ENCODE measurements at regions not wholly inside any gene's neighbourhood (a gene's known extent, or its start where the extent isn't known, plus 50 kb on each side); places are given as distances from the start of the nearest gene placed in this dataset.

DNA sequence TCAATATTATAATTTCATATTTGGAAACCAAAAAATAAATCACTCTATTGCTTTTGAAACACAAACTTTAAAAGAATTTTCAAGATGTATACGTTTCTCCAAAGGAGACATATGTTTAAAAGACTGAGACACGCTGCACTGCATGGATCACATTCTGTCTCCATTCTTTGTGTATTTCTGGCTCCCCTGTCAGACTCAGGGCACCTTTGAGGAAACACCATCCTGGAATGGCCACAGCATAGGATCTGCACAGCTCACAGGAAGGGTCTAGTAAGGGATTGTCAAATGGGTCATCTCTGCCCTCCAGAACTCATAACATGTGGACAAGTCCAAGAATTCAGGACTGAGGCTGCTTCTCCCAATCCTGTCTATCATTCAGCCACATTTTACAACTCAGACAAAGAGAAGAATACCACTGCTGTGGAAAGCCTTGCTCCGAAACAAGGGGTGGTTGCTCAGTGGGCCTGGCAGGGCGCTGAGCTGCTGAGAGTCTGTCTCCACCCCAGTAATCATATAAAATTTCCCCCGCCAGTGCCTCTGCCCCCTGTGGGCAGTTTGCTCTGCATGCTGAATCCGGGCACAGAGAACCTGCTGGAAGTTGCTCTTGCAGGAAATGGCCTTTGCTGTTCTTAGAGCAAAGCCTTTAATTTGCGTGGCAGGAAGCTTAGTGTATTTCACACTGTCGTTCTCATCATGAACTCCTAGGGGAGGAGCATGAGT lies 85.3 kb upstream of the KLHL29 start:
- H3K9me3 ChIP-seq (ENCODE audit: control insufficient read depth, low read length) = no peaks in the 10 kb centered on the region
- WGBS, 2 experiments (ENCODE audit: insufficient coverage in 2 of 2) = 77 to 87% methylated on average over 5 to 7 of the region's 8 CpGs
- no peak overlapping the region for H3K4me3 ChIP-seq (ENCODE audit: extremely low read depth, insufficient read depth, low read length, poor library complexity, severe bottlenecking)
- no peaks in the 10 kb centered on the region for H3K36me3 ChIP-seq (ENCODE audit: control insufficient read depth, insufficient read depth, low read length)
- no peaks in the 10 kb centered on the region for H3K4me1 ChIP-seq (ENCODE audit: control insufficient read depth, insufficient read depth, low read length, poor library complexity, severe bottlenecking)
- no peak overlapping the region for H3K27ac ChIP-seq (ENCODE audit: low read depth, low read length, severe bottlenecking)

GRCh38 chr2:23301136-23301535 lies 83.8 kb upstream of the KLHL29 start:
- no peak overlapping the region for H3K27ac ChIP-seq (ENCODE audit: low read depth, low read length, severe bottlenecking)

DNA sequence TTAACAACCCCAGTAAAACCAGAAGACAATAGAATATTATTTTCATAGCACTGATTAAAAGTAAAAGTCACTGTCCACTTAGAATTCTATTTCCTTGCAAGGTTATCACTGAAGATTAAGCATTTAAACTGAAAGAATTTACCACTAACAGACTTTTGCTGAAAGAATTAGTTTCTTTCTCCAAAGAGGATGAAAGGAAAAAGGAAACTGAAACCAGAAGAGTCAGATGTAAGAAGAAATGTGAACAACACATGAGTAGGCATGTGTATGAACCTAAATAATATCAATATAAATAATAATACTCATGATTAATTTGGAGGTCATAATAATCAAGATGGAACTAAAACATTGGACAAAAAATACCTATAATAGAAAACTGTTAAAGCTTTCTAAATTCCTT lies 82.4 kb upstream of the KLHL29 start:
- H3K4me1 ChIP-seq (ENCODE audit: control insufficient read depth, insufficient read depth, low read length, poor library complexity, severe bottlenecking) = no peaks in the 10 kb centered on the region
- H3K4me3 ChIP-seq (ENCODE audit: extremely low read depth, insufficient read depth, low read length, poor library complexity, severe bottlenecking) = no peak overlapping the region
- H3K9me3 ChIP-seq (ENCODE audit: control insufficient read depth, low read length) = no peaks in the 10 kb centered on the region
- no peaks in the 10 kb centered on the region for H3K36me3 ChIP-seq (ENCODE audit: control insufficient read depth, insufficient read depth, low read length)
- no peak overlapping the region for H3K27ac ChIP-seq (ENCODE audit: low read depth, low read length, severe bottlenecking)

More at GRCh38 chr2:23301136-23301535, 83.8 kb upstream of the KLHL29 start:
- Histone ChIP-seq H3K4me1 (ENCODE audit: control insufficient read depth, insufficient read depth, low read length, poor library complexity, severe bottlenecking) (no peaks in the 10 kb centered on the region), H3K9me3 (ENCODE audit: control insufficient read depth, low read length) (no peaks in the 10 kb centered on the region), H3K36me3 (ENCODE audit: control insufficient read depth, insufficient read depth, low read length) (no peaks in the 10 kb centered on the region), H3K4me3 (ENCODE audit: extremely low read depth, insufficient read depth, low read length, poor library complexity, severe bottlenecking) (no peak overlapping the region)

GRCh38 chr2:23306401-23306800 lies 78.6 kb upstream of the KLHL29 start:
- Histone ChIP-seq H3K27ac (ENCODE audit: low read depth, low read length, severe bottlenecking) (no peak overlapping the region), H3K36me3 (ENCODE audit: control insufficient read depth, insufficient read depth, low read length) (no peaks in the 10 kb centered on the region), H3K4me1 (ENCODE audit: control insufficient read depth, insufficient read depth, low read length, poor library complexity, severe bottlenecking) (no peaks in the 10 kb centered on the region), H3K9me3 (ENCODE audit: control insufficient read depth, low read length) (no peaks in the 10 kb centered on the region), H3K4me3 (ENCODE audit: extremely low read depth, insufficient read depth, low read length, poor library complexity, severe bottlenecking) (no peak overlapping the region)
- 85 to 90% methylated on average over 8 to 9 of the region's 9 CpGs for WGBS, 2 experiments (ENCODE audit: insufficient coverage in 2 of 2)

- H3K4me3 ChIP-seq (ENCODE audit: extremely low read depth, insufficient read depth, low read length, poor library complexity, severe bottlenecking) = no peak overlapping the region
- no CpG with 5 or more reads among the region's 1 CpG for WGBS, 2 experiments (ENCODE audit: insufficient coverage in 2 of 2)
- no peaks in the 10 kb centered on the region for H3K9me3 ChIP-seq (ENCODE audit: control insufficient read depth, low read length)
These were observed 73.8 kb upstream of the KLHL29 start for GRCh38 chr2:23311186-23311585.

DNA sequence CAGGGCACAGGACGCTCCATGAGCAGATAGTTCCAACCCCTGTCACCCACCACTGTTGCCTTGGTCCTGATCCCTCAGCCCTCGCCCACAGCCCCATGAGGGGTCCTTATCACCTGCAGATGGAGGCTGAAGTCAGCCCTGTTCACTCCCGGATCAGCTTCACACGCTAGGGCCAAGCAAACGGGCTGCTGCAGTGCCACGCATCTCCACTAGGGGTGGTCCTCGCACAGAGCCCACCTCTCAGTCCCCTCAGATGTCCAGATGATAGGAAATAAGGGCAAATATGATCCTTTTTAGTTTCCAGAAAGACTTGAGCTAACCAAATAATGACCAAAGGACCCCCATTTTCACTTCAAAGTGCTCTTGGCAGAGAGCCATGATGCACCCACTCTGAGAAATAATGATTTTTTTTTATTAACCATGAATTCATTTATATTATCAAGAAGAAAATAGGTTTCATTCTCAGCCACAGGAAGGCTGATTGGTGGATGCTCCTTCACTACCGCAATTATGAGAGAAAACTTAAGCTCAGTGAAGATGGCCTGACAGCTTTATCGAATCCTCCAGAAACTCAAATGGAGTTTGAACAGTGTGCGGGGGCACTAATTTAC lies 71.9 kb upstream of the KLHL29 start:
- H3K4me1 ChIP-seq (ENCODE audit: control insufficient read depth, insufficient read depth, low read length, poor library complexity, severe bottlenecking) = no peaks in the 10 kb centered on the region
- H3K27ac ChIP-seq (ENCODE audit: low read depth, low read length, severe bottlenecking) = no peak overlapping the region
- H3K9me3 ChIP-seq (ENCODE audit: control insufficient read depth, low read length) = no peaks in the 10 kb centered on the region
- H3K36me3 ChIP-seq (ENCODE audit: control insufficient read depth, insufficient read depth, low read length) = no peaks in the 10 kb centered on the region
- 59 to 67% methylated on average over 7 to 8 of the region's 10 CpGs for WGBS, 2 experiments (ENCODE audit: insufficient coverage in 2 of 2)
- no peak overlapping the region for H3K4me3 ChIP-seq (ENCODE audit: extremely low read depth, insufficient read depth, low read length, poor library complexity, severe bottlenecking)

More at GRCh38 chr2:23311186-23311585, 73.8 kb upstream of the KLHL29 start:
- H3K36me3 ChIP-seq (ENCODE audit: control insufficient read depth, insufficient read depth, low read length) = no peaks in the 10 kb centered on the region
- H3K27ac ChIP-seq (ENCODE audit: low read depth, low read length, severe bottlenecking) = no peak overlapping the region
- no peaks in the 10 kb centered on the region for H3K4me1 ChIP-seq (ENCODE audit: control insufficient read depth, insufficient read depth, low read length, poor library complexity, severe bottlenecking)

GRCh38 chr2:23314687-23315086 lies 70.3 kb upstream of the KLHL29 start:
- Histone ChIP-seq H3K9me3 (ENCODE audit: control insufficient read depth, low read length) (no peaks in the 10 kb centered on the region), H3K4me1 (ENCODE audit: control insufficient read depth, insufficient read depth, low read length, poor library complexity, severe bottlenecking) (no peaks in the 10 kb centered on the region), H3K27ac (ENCODE audit: low read depth, low read length, severe bottlenecking) (no peak overlapping the region), H3K4me3 (ENCODE audit: extremely low read depth, insufficient read depth, low read length, poor library complexity, severe bottlenecking) (no peak overlapping the region), H3K36me3 (ENCODE audit: control insufficient read depth, insufficient read depth, low read length) (no peaks in the 10 kb centered on the region)
- 79 to 94% methylated on average over 2 of the region's 3 CpGs for WGBS, 2 experiments (ENCODE audit: insufficient coverage in 2 of 2)

DNA sequence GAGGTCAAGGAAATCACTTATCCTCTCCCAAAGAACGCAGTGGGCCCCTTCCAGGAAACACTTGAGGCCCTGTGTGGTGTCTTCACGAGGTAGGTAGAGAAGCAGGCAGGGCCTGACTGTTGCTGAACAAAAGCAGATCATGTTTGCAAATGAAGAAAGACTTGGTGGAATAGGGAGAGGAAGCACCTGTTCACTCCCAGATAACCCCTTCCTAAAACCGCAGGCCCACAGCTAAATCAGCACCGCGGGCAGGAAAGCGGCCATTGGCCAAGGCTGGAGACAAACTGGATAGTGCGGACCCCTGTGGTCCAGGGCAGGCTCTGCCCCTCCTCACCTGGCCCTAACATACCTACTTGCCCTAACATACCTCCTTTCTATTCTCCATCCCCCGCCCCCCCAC lies 64.9 kb upstream of the KLHL29 start:
- no peak overlapping the region for H3K4me3 ChIP-seq (ENCODE audit: extremely low read depth, insufficient read depth, low read length, poor library complexity, severe bottlenecking)
- no peaks in the 10 kb centered on the region for H3K36me3 ChIP-seq (ENCODE audit: control insufficient read depth, insufficient read depth, low read length)
- H3K9me3 ChIP-seq (ENCODE audit: control insufficient read depth, low read length) = no peaks in the 10 kb centered on the region
- 80 to 89% methylated on average over 5 of the region's 8 CpGs for WGBS, 2 experiments (ENCODE audit: insufficient coverage in 2 of 2)
- H3K27ac ChIP-seq (ENCODE audit: low read depth, low read length, severe bottlenecking) = no peak overlapping the region
- H3K4me1 ChIP-seq (ENCODE audit: control insufficient read depth, insufficient read depth, low read length, poor library complexity, severe bottlenecking) = no peaks in the 10 kb centered on the region

DNA sequence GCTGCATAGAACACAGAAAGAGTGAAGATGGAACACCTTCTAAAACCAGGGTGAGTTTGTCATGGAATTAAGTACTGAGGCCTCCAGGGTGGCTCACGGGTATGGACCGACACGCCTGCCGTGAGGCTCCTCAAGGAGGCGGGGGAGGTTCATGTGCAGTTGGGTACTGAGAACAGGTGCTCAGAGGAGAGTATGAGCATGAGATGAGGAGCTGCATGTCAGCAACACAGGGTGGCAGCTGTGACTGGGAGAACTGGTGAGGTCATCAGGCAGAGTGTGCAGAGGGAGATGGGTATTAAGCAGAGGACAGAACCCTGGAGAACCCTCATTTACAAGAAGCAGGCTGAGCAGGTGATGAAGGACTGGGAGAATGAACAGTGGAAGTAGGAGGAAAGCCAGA lies 63.2 kb upstream of the KLHL29 start:
- Histone ChIP-seq H3K27ac (ENCODE audit: low read depth, low read length, severe bottlenecking) (no peak overlapping the region), H3K9me3 (ENCODE audit: control insufficient read depth, low read length) (no peaks in the 10 kb centered on the region), H3K4me3 (ENCODE audit: extremely low read depth, insufficient read depth, low read length, poor library complexity, severe bottlenecking) (no peak overlapping the region), H3K4me1 (ENCODE audit: control insufficient read depth, insufficient read depth, low read length, poor library complexity, severe bottlenecking) (no peaks in the 10 kb centered on the region), H3K36me3 (ENCODE audit: control insufficient read depth, insufficient read depth, low read length) (no peaks in the 10 kb centered on the region)
- 90 to 92% methylated on average over 5 of the region's 5 CpGs for WGBS, 2 experiments (ENCODE audit: insufficient coverage in 2 of 2)

GRCh38 chr2:23322567-23323197 lies 62.3 kb upstream of the KLHL29 start:
- Histone ChIP-seq H3K4me1 (ENCODE audit: control insufficient read depth, insufficient read depth, low read length, poor library complexity, severe bottlenecking) (no peaks in the 10 kb centered on the region), H3K27ac (ENCODE audit: low read depth, low read length, severe bottlenecking) (no peak overlapping the region)
- WGBS, 2 experiments (ENCODE audit: insufficient coverage in 2 of 2) = 94 to 96% methylated on average over 5 to 7 of the region's 7 CpGs

More at GRCh38 chr2:23322567-23323197, 62.3 kb upstream of the KLHL29 start:
- H3K4me3 ChIP-seq (ENCODE audit: extremely low read depth, insufficient read depth, low read length, poor library complexity, severe bottlenecking) = no peak overlapping the region
- no peaks in the 10 kb centered on the region for H3K9me3 ChIP-seq (ENCODE audit: control insufficient read depth, low read length)
- H3K36me3 ChIP-seq (ENCODE audit: control insufficient read depth, insufficient read depth, low read length) = no peaks in the 10 kb centered on the region
